H9 (cell line): ENCODE measurements at regions not wholly inside any gene's neighbourhood (a gene's known extent, or its start where the extent isn't known, plus 50 kb on each side); places are given as distances from the start of the nearest gene placed in this dataset.

Experiments used
- DNase-seq: peaks from one replicate; pipeline ENCODE4 v3.0.0-alpha.2; 2017
- H2AFZ ChIP-seq: one replicate; pipeline ENCODE4 v1.6.1; 2013; ENCODE audit warnings: mild to moderate bottlenecking, low read length, control low read depth, moderate library complexity
- H2AK5ac ChIP-seq: 2 replicates; pipeline ENCODE4 v1.6.1; 2013; ENCODE audit warnings: low read length, control low read depth, mixed read lengths; ENCODE audit not compliant: insufficient read length
- H2BK120ac ChIP-seq: one replicate; pipeline ENCODE4 v1.6.1; 2013; ENCODE audit warnings: low read depth, mild to moderate bottlenecking, low read length, control low read depth, inconsistent platforms; ENCODE audit not compliant: poor library complexity, severe bottlenecking
- H2BK12ac ChIP-seq: 2 replicates; pipeline ENCODE4 v1.6.1; 2013; ENCODE audit warnings: low read length, control low read depth, mixed read lengths, low read depth; ENCODE audit not compliant: insufficient read length
- H2BK15ac ChIP-seq: 2 replicates; pipeline ENCODE4 v1.6.1; 2013; ENCODE audit warnings: low read depth, low read length, control low read depth
- H2BK20ac ChIP-seq: one replicate; pipeline ENCODE4 v1.6.1; 2013; ENCODE audit warnings: low read depth, mild to moderate bottlenecking, low read length, control low read depth, inconsistent platforms; ENCODE audit not compliant: poor library complexity, severe bottlenecking
- H2BK5ac ChIP-seq: 2 replicates; pipeline ENCODE4 v1.6.1; 2013; ENCODE audit warnings: low read length, control low read depth, mixed read lengths; ENCODE audit not compliant: insufficient read length
- H3K14ac ChIP-seq: 2 replicates; pipeline ENCODE4 v1.6.1; 2013; ENCODE audit warnings: low read length, control low read depth; ENCODE audit not compliant: insufficient read depth
- H3K18ac ChIP-seq: 2 replicates; pipeline ENCODE4 v1.6.1; 2013; ENCODE audit warnings: low read depth, mild to moderate bottlenecking, mixed read lengths, low read length, control low read depth; ENCODE audit not compliant: insufficient read length
- H3K23ac ChIP-seq: 2 replicates; pipeline ENCODE4 v1.6.1; 2013; ENCODE audit warnings: low read length, control low read depth, mixed read lengths, low read depth; ENCODE audit not compliant: insufficient read length
- H3K23me2 ChIP-seq: 2 replicates; pipeline ENCODE4 v1.6.1; 2013; ENCODE audit warnings: low read depth, mild to moderate bottlenecking, mixed read lengths, low read length, control low read depth; ENCODE audit not compliant: insufficient read length, poor library complexity, severe bottlenecking
- H3K27ac ChIP-seq: 2 replicates; pipeline ENCODE4 v1.5.1; 2013; ENCODE audit warnings: low read length, control low read depth, mixed read lengths, low read depth; ENCODE audit not compliant: insufficient read length
- H3K27me3 ChIP-seq: 2 replicates; pipeline ENCODE4 v1.6.1; 2013; ENCODE audit warnings: low read length, control low read depth, inconsistent platforms; ENCODE audit not compliant: insufficient read depth
- H3K4ac ChIP-seq: 2 replicates; pipeline ENCODE4 v1.6.1; 2013; ENCODE audit warnings: low read depth, mild to moderate bottlenecking, control low read depth, inconsistent platforms, low read length, moderate library complexity
- H3K4me1 ChIP-seq: 2 replicates; pipeline ENCODE4 v1.6.1; 2013; ENCODE audit warnings: low read length, control low read depth, inconsistent platforms; ENCODE audit not compliant: insufficient read depth
- H3K4me2 ChIP-seq: 2 replicates; pipeline ENCODE4 v1.6.1; 2013; ENCODE audit warnings: low read length, control low read depth, mixed read lengths; ENCODE audit not compliant: insufficient read length, insufficient read depth
- H3K56ac ChIP-seq: 2 replicates; pipeline ENCODE4 v1.6.1; 2013; ENCODE audit warnings: low read depth, mild to moderate bottlenecking, mixed read lengths, low read length, control low read depth; ENCODE audit not compliant: insufficient read length
- H3K79me1 ChIP-seq: 2 replicates; pipeline ENCODE4 v1.6.1; 2013; ENCODE audit warnings: low read depth, mild to moderate bottlenecking, moderate library complexity, low read length, control low read depth, inconsistent platforms; ENCODE audit not compliant: insufficient read depth, poor library complexity, severe bottlenecking
- H3K79me2 ChIP-seq: 2 replicates; pipeline ENCODE4 v1.6.1; 2013; ENCODE audit warnings: low read length, control low read depth, inconsistent platforms; ENCODE audit not compliant: insufficient read depth
- H3K9ac ChIP-seq: 2 replicates; pipeline ENCODE4 v1.6.1; 2013; ENCODE audit warnings: low read length, control low read depth, mixed read lengths; ENCODE audit not compliant: insufficient read length; ENCODE audit errors: extremely low read depth
- H3K9me3 ChIP-seq: one replicate; pipeline ENCODE4 v1.6.1; 2013; ENCODE audit warnings: low read depth, low read length, inconsistent platforms; ENCODE audit not compliant: control insufficient read depth
- H3T11ph ChIP-seq: one replicate; pipeline ENCODE4 v1.6.1; 2013; ENCODE audit warnings: mild to moderate bottlenecking, low read length, control low read depth, inconsistent platforms
- H4K20me1 ChIP-seq: one replicate; pipeline ENCODE4 v1.6.1; 2013; ENCODE audit not compliant: control insufficient read depth, insufficient read length, insufficient read depth
- H4K5ac ChIP-seq: 2 replicates; pipeline ENCODE4 v1.6.1; 2013; ENCODE audit warnings: low read depth, mild to moderate bottlenecking, mixed read lengths, low read length, control low read depth; ENCODE audit not compliant: insufficient read length
- H4K8ac ChIP-seq: replicated peaks from 2 replicates; pipeline ENCODE4 v1.6.1; 2013; ENCODE audit warnings: low read length, control low read depth, mixed read lengths, low read depth; ENCODE audit not compliant: insufficient read length
- H4K91ac ChIP-seq: 2 replicates; pipeline ENCODE4 v1.6.1; 2013; ENCODE audit warnings: low read depth, mild to moderate bottlenecking, moderate library complexity, mixed read lengths, low read length, control low read depth; ENCODE audit not compliant: insufficient read length
- H3K27ac Mint-ChIP-seq, 3 experiments: 2 replicates in 2 of 3; 3 replicates in 1 of 3; pipeline ENCODE4 v1.8.0; 2020 to 2021; ENCODE audit warnings: mixed read lengths in 3 of 3, mild to moderate bottlenecking in 1 of 3, moderate library complexity in 1 of 3
- H3K27me3 Mint-ChIP-seq: 2 replicates; pipeline ENCODE4 v1.8.0; 2021; ENCODE audit warnings: low read depth, mild to moderate bottlenecking, moderate library complexity, mixed read lengths
- H3K36me3 Mint-ChIP-seq, 3 experiments: 2 replicates in 2 of 3; 3 replicates in 1 of 3; pipeline ENCODE4 v1.8.0; 2020 to 2021; ENCODE audit warnings: low read depth in 3 of 3, mixed read lengths in 3 of 3; ENCODE audit not compliant: insufficient read depth in 1 of 3
- H3K4me1 Mint-ChIP-seq, 2 experiments: 2 replicates each; pipeline ENCODE4 v1.8.0; 2020; ENCODE audit warnings: mixed read lengths in 2 of 2
- H3K4me3 Mint-ChIP-seq, 2 experiments: 2 replicates in 1 of 2; 3 replicates in 1 of 2; pipeline ENCODE4 v1.8.0; 2020 to 2021; ENCODE audit warnings: mild to moderate bottlenecking in 2 of 2, mixed read lengths in 2 of 2, moderate library complexity in 1 of 2
- H3K9me3 Mint-ChIP-seq, 2 experiments: 2 replicates in 1 of 2; 3 replicates in 1 of 2; pipeline ENCODE4 v1.8.0; 2020; ENCODE audit warnings: mild to moderate bottlenecking in 2 of 2, mixed read lengths in 2 of 2, moderate library complexity in 1 of 2
- WGBS: extraction: QIAGEN DNeasy Blood & Tissue Kit; methylation state at CpG from one replicate; pipeline ENCODE4 v1.1.7; 2013; ENCODE audit warnings: missing lambda C conversion rate, low lambda C conversion rate, mixed read lengths; ENCODE audit not compliant: insufficient read length; ENCODE audit errors: extremely low coverage; 5-methylcytosine and 5-hydroxymethylcytosine counted together
- TF ChIP-seq, protein P1 (sequence below): fragments of 200-600 bp; sonication (generic); conservative IDR thresholded peaks from 3 replicates; pipeline ENCODE4 v1.8.0; 2021; ENCODE audit warnings: antibody characterized with exemption, mild to moderate bottlenecking

DNA sequence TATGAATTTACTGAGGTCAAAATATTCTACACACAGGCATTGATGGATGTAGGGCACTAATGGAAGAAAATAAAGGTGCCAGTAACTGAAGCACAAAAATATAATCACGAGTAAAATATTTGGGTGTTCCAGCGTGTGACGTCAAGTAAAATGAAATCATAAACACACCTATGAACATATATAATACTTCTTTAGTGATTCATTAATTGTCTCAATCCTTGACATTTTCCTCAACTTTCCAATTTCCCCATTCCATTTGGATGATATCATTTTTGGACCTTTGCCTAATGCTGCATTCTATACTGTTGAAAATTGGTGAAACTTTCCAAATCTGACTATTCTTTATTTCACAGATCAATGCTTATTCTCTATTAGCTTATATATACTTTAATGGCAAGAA lies 649.3 kb downstream of the GALC start:
- Histone ChIP-seq H4K91ac (no peak overlapping the region), H3K4me2 (no peak overlapping the region), H3K23me2 (no peaks in the 10 kb centered on the region), H3K27ac (no peak overlapping the region), H2BK5ac (no peak overlapping the region), H3K9ac (no peak overlapping the region), H2BK12ac (no peak overlapping the region), H3T11ph (no peak overlapping the region), H4K8ac (no peak overlapping the region), H3K79me2 (no peaks in the 10 kb centered on the region), H3K23ac (no peak overlapping the region), H4K20me1 (no peaks in the 10 kb centered on the region), H2AK5ac (no peak overlapping the region), H2BK20ac (no peak overlapping the region), H3K14ac (no peak overlapping the region), H3K18ac (no peak overlapping the region), H3K4ac (no peak overlapping the region), H2BK15ac (no peak overlapping the region), H2BK120ac (no peak overlapping the region), H3K27me3 (no peaks in the 10 kb centered on the region), H3K4me1 (no peaks in the 10 kb centered on the region), H3K56ac (no peak overlapping the region), H3K9me3 (no peaks in the 10 kb centered on the region), H3K79me1 (no peaks in the 10 kb centered on the region), H2AFZ (no peak overlapping the region), H4K5ac (no peak overlapping the region)
- Mint-ChIP-seq H3K4me1 (no peaks in the 10 kb centered on the region), H3K9me3 (no peaks in the 10 kb centered on the region), H3K27ac (no peak overlapping the region), H3K27me3 (no peaks in the 10 kb centered on the region), H3K4me3 (no peak overlapping the region), H3K36me3 (no peaks in the 10 kb centered on the region)
- no peak for DNase-seq
- TF ChIP-seq, protein P1, sequence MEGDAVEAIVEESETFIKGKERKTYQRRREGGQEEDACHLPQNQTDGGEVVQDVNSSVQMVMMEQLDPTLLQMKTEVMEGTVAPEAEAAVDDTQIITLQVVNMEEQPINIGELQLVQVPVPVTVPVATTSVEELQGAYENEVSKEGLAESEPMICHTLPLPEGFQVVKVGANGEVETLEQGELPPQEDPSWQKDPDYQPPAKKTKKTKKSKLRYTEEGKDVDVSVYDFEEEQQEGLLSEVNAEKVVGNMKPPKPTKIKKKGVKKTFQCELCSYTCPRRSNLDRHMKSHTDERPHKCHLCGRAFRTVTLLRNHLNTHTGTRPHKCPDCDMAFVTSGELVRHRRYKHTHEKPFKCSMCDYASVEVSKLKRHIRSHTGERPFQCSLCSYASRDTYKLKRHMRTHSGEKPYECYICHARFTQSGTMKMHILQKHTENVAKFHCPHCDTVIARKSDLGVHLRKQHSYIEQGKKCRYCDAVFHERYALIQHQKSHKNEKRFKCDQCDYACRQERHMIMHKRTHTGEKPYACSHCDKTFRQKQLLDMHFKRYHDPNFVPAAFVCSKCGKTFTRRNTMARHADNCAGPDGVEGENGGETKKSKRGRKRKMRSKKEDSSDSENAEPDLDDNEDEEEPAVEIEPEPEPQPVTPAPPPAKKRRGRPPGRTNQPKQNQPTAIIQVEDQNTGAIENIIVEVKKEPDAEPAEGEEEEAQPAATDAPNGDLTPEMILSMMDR = no peak
- WGBS = no CpG with 5 or more reads among the region's 3 CpGs
